Muscle of leg (tissue), 3 donors: ENCODE measurements at regions not wholly inside any gene's neighbourhood (a gene's known extent, or its start where the extent isn't known, plus 50 kb on each side); places are given as distances from the start of the nearest gene placed in this dataset.

Experiments
- DNase-seq: peaks from one replicate; pipeline ENCODE4 v3.0.0; 2013
- H3K27ac ChIP-seq: one replicate; pipeline ENCODE4 v1.5.1; 2013; ENCODE audit warnings: mild to moderate bottlenecking, low read length, control low read depth
- H3K27me3 ChIP-seq: one replicate; pipeline ENCODE4 v1.6.1; 2013; ENCODE audit warnings: low read length; ENCODE audit not compliant: control insufficient read depth, insufficient read depth
- H3K36me3 ChIP-seq: one replicate; pipeline ENCODE4 v1.6.1; 2013; ENCODE audit warnings: low read length; ENCODE audit not compliant: control insufficient read depth, insufficient read depth
- H3K4me1 ChIP-seq: one replicate; pipeline ENCODE4 v1.6.1; 2013; ENCODE audit warnings: low read length; ENCODE audit not compliant: control insufficient read depth, insufficient read depth
- H3K4me3 ChIP-seq: one replicate; pipeline ENCODE4 v1.5.1; 2013; ENCODE audit warnings: low read length, control low read depth
- H3K9me3 ChIP-seq: replicated peaks from 2 replicates; pipeline ENCODE4 v1.6.1; 2013; ENCODE audit warnings: low read depth, low read length; ENCODE audit not compliant: control insufficient read depth
- WGBS: methylation state at CpG from one replicate; pipeline ENCODE4 v1.1.5; 2013; ENCODE audit warnings: missing lambda C conversion rate; ENCODE audit not compliant: insufficient coverage; 5-methylcytosine and 5-hydroxymethylcytosine counted together

DNA sequence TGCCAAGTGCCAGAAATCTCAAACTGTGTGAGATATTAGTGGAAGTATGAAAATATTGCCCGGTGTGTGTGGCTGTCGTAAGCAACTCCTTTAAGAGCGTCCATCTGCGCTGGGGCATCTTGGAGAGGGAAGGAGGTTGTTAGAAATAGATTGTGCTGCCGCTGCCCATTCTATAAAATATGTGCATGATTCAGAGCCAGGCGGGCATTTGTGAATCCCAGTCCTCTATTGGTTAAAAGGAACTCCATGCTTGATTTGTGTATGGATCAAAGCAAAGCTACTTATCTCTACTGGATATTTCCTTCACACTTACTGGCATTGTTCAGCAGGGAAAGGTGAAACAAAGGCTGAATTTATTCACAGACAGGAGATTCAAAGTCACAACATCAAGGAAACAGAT lies 89.6 kb upstream of the SNRK start:
- no peaks in the 10 kb centered on the region for H3K36me3 ChIP-seq
- H3K27ac ChIP-seq, result no peak overlapping the region
- H3K9me3 ChIP-seq, result no peaks in the 10 kb centered on the region
- DNase-seq, result no peak
- 93% methylated on average over 4 of the region's 6 CpGs for WGBS
- H3K4me1 ChIP-seq, result no peaks in the 10 kb centered on the region
- no peak overlapping the region for H3K4me3 ChIP-seq
- no peaks in the 10 kb centered on the region for H3K27me3 ChIP-seq

- Histone ChIP-seq H3K4me1 (no peaks in the 10 kb centered on the region), H3K36me3 (no peaks in the 10 kb centered on the region), H3K27me3 (no peaks in the 10 kb centered on the region), H3K9me3 (no peaks in the 10 kb centered on the region), H3K27ac (no peak overlapping the region), H3K4me3 (no peak overlapping the region)
- 82% methylated on average over 3 of the region's 4 CpGs for WGBS
- DNase-seq, result no peak
Observed at GRCh38 chr3:43195115-43195498, 89.2 kb upstream of the POMGNT2 start.

- WGBS, result 79% methylated on average over 5 of the region's 6 CpGs
- Histone ChIP-seq H3K27me3 (no peaks in the 10 kb centered on the region), H3K9me3 (no peaks in the 10 kb centered on the region), H3K4me3 (no peak overlapping the region), H3K36me3 (no peaks in the 10 kb centered on the region), H3K27ac (no peak overlapping the region), H3K4me1 (no peaks in the 10 kb centered on the region)
- DNase-seq, result no peak
Observed at GRCh38 chr3:43194490-43195114, 88.7 kb upstream of the POMGNT2 start.

DNA sequence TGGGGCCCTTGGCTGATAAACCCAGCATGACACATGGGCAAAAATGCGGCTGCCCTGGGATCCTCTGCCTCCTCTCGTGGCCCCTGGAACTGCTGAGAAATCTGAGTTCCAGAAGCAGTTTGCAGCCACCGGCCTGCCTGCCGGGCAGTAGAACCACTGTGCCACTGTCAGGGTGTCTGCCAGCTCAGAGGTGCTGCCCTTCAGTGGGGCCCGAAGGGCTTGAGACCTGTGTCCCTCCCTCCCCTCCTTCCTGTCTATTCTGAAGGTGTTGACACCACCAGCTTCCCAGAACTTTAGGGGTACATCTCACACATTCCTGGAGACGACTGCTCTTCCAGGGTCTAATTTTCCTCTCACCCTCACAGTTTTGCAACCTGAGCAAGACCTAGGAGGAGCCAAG lies 88.2 kb upstream of the POMGNT2 start:
- no peaks in the 10 kb centered on the region for H3K4me1 ChIP-seq
- WGBS, result 55% methylated on average over 4 of the region's 6 CpGs
- H3K4me3 ChIP-seq, result no peak overlapping the region
- no peaks in the 10 kb centered on the region for H3K9me3 ChIP-seq
- no peak for DNase-seq
- H3K36me3 ChIP-seq, result no peaks in the 10 kb centered on the region
- H3K27ac ChIP-seq, result no peak overlapping the region
- H3K27me3 ChIP-seq, result no peaks in the 10 kb centered on the region

GRCh38 chr3:43192028-43192427 lies 86.1 kb upstream of the POMGNT2 start:
- H3K36me3 ChIP-seq, result no peaks in the 10 kb centered on the region
- DNase-seq, result no peak
- H3K9me3 ChIP-seq, result no peaks in the 10 kb centered on the region
- H3K27me3 ChIP-seq, result no peaks in the 10 kb centered on the region
- no peak overlapping the region for H3K27ac ChIP-seq
- no peak overlapping the region for H3K4me3 ChIP-seq
- H3K4me1 ChIP-seq, result no peaks in the 10 kb centered on the region
- no CpG with 5 or more reads among the region's 2 CpGs for WGBS

- no peaks in the 10 kb centered on the region for H3K36me3 ChIP-seq
- H3K4me3 ChIP-seq, result no peak overlapping the region
- WGBS, result 77% methylated on average over 6 of the region's 6 CpGs
- DNase-seq, result no peak
- no peaks in the 10 kb centered on the region for H3K27me3 ChIP-seq
- H3K4me1 ChIP-seq, result no peaks in the 10 kb centered on the region
- H3K9me3 ChIP-seq, result no peaks in the 10 kb centered on the region
- H3K27ac ChIP-seq, result no peak overlapping the region
Observed at GRCh38 chr3:43191116-43191515, 85.2 kb upstream of the POMGNT2 start.

- Histone ChIP-seq H3K27ac (no peak overlapping the region), H3K36me3 (no peaks in the 10 kb centered on the region), H3K4me1 (no peaks in the 10 kb centered on the region), H3K27me3 (no peaks in the 10 kb centered on the region), H3K4me3 (no peak overlapping the region), H3K9me3 (no peaks in the 10 kb centered on the region)
- WGBS, result no CpG with 5 or more reads among the region's 5 CpGs
- no peak for DNase-seq
Observed at GRCh38 chr3:43190670-43191069, 84.8 kb upstream of the POMGNT2 start.

GRCh38 chr3:43187836-43188479 lies 82.1 kb upstream of the POMGNT2 start:
- Histone ChIP-seq H3K9me3 (no peaks in the 10 kb centered on the region), H3K36me3 (no peaks in the 10 kb centered on the region), H3K4me1 (no peaks in the 10 kb centered on the region), H3K4me3 (no peak overlapping the region), H3K27me3 (no peaks in the 10 kb centered on the region), H3K27ac (no peak overlapping the region)
- no peak for DNase-seq
- WGBS, result no CpG with 5 or more reads among the region's 1 CpG

DNA sequence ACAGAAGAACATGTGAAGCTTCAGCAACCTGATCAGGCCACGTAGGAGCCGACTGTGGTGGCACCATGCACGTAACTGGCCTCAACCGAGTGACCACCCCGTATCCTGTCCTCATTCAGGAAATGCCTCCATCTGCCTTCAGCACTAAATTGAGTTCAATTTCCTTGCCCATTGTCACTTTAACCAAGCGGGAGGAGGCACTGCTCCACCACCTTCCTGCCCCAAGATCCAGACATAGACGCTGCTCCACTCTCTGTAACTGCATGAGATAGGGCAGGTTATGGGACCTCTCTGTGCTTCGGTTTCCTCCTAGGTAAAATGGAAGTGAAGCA lies 80.1 kb upstream of the POMGNT2 start:
- Histone ChIP-seq H3K4me1 (peaks cover 6% of the 10 kb centered on the region), H3K4me3 (no peak overlapping the region), H3K27ac (no peak overlapping the region), H3K27me3 (no peaks in the 10 kb centered on the region), H3K36me3 (no peaks in the 10 kb centered on the region), H3K9me3 (no peaks in the 10 kb centered on the region)
- DNase-seq, result no peak
- 92% methylated on average over 5 of the region's 8 CpGs for WGBS

- Histone ChIP-seq H3K27ac (no peak overlapping the region), H3K4me1 (peaks cover 11% of the 10 kb centered on the region)
- DNase-seq, result no peak
Observed at GRCh38 chr3:43185274-43185982, 79.5 kb upstream of the POMGNT2 start.

More at GRCh38 chr3:43185274-43185982, 79.5 kb upstream of the POMGNT2 start:
- H3K4me3 ChIP-seq, result no peak overlapping the region
- no peaks in the 10 kb centered on the region for H3K9me3 ChIP-seq
- WGBS, result 79% methylated on average over 3 of the region's 5 CpGs
- no peaks in the 10 kb centered on the region for H3K27me3 ChIP-seq
- no peaks in the 10 kb centered on the region for H3K36me3 ChIP-seq
